ENCODE measurements at regions not wholly inside any gene's neighbourhood (a gene's known extent, or its start where the extent isn't known, plus 50 kb on each side); places are given as distances from the start of the nearest gene placed in this dataset.

GRCh38 chr14:22210026-22210425, 379.0 kb downstream of the DAD1 start:
- H3K4me3 ChIP-seq (ENCODE audit: extremely low read depth in 1 of 4, insufficient read depth in 2 of 4, low read depth in 3 of 4, low read length in 4 of 4) = no peak overlapping the region
- FAIRE-seq (no peak), DNase-seq (ENCODE audit: low read depth in 1 of 2, low spot score in 2 of 2) (no peak)
- H3K79me1 ChIP-seq (ENCODE audit: low read depth, low read length) = no peaks in the 10 kb centered on the region
- no peak overlapping the region for H4K5ac ChIP-seq (ENCODE audit: insufficient read length, low read depth, low read length)
- no peaks in the 10 kb centered on the region for H3K79me2 ChIP-seq (ENCODE audit: control insufficient read depth in 1 of 2, insufficient read depth in 2 of 2, low read length in 2 of 2)
- H3K27me3 ChIP-seq (replicated peaks in 1 of 4; ENCODE audit: control insufficient read depth in 3 of 4, extremely low read depth in 1 of 4, insufficient read depth in 3 of 4, low read length in 3 of 4) = no peaks in the 10 kb centered on the region
- no peak overlapping the region for H2BK20ac ChIP-seq (ENCODE audit: low read length)
- ChIA-PET CTCF (ENCODE audit: partially characterized antibody) (interaction anchor here (0.9 to 1.0 kb wide), 2 partner anchors 9 to 11 kb away, joined by 3 to 6 read pairs; no protein-coding TSS in a partner anchor), POLR2A (ENCODE audit: partially characterized antibody) (no interaction called here)
- WGBS, 2 experiments (ENCODE audit: extremely low coverage in 1 of 2, insufficient coverage in 1 of 2, insufficient read length in 1 of 2, insufficient replicate concordance in 2 of 2, low coverage in 1 of 2, low lambda C conversion rate in 2 of 2, missing lambda C conversion rate in 1 of 2) = 44% methylated on average over 2 of the region's 2 CpGs; no CpG with 5 or more reads in 1 of the 2 experiments
- H2BK5ac ChIP-seq (ENCODE audit: low read depth, low read length) = no peak overlapping the region
- no peak overlapping the region for H2BK15ac ChIP-seq (ENCODE audit: low read length)
- no peak overlapping the region for H3K4me2 ChIP-seq (ENCODE audit: insufficient read depth in 1 of 2, low read depth in 2 of 2, low read length in 2 of 2)
- no peak overlapping the region for H2BK12ac ChIP-seq (ENCODE audit: low read depth, low read length)
- no peak overlapping the region for H2AFZ ChIP-seq (ENCODE audit: low read length)
- TF ChIP-seq SIRT6 (IDR thresholded peaks at IDR 0.05; ENCODE audit: low read length) (no peak), ZNF274 (IDR thresholded peaks at IDR 0.05; ENCODE audit: borderline replicate concordance, extremely low read depth, low read length) (no peak), TBP (IDR thresholded peaks at IDR 0.05; ENCODE audit: low read depth, low read length) (no peak)
- H3K4me1 ChIP-seq (replicated peaks in 1 of 4; ENCODE audit: control insufficient read depth in 3 of 4, insufficient read depth in 4 of 4, low read length in 3 of 4) = no peaks in the 10 kb centered on the region
- H3K23me2 ChIP-seq (ENCODE audit: low read depth, low read length) = no peaks in the 10 kb centered on the region
- no peaks in the 10 kb centered on the region for H3K36me3 ChIP-seq (ENCODE audit: control insufficient read depth in 2 of 4, insufficient read depth in 4 of 4, low read length in 3 of 4)
- H2BK120ac ChIP-seq (replicated peaks; ENCODE audit: low read depth, low read length) = no peak overlapping the region
- 0 out of 7 replicates have a peak overlapping the region, but pooled peaks of 1 of the 4 experiments have one; percentile 9 for H3K9ac ChIP-seq (replicated peaks in 1 of 4; ENCODE audit: extremely low read depth in 1 of 4, low read depth in 3 of 4, low read length in 3 of 4)
- H3K23ac ChIP-seq (ENCODE audit: insufficient read length) = no peak overlapping the region
- no peak overlapping the region for H2AK5ac ChIP-seq (ENCODE audit: low read depth, low read length)
- no peak overlapping the region for H4K91ac ChIP-seq (replicated peaks; ENCODE audit: insufficient read length, low read length)
- H3K27ac ChIP-seq (ENCODE audit: low read depth, low read length) = no peak overlapping the region
- H3K9me3 ChIP-seq (ENCODE audit: insufficient read depth in 2 of 2, low read depth in 1 of 2, low read length in 1 of 2) = no peaks in the 10 kb centered on the region
- H3K4ac ChIP-seq (replicated peaks; ENCODE audit: insufficient read length, low read depth, low read length) = no peak overlapping the region
- H3K14ac ChIP-seq (ENCODE audit: insufficient read length) = no peak overlapping the region
- no peak overlapping the region for H4K8ac ChIP-seq (ENCODE audit: extremely low read depth, insufficient read depth, low read length)
- H3K18ac ChIP-seq (ENCODE audit: extremely low read depth, low read length) = no peak overlapping the region
- H3K56ac ChIP-seq (replicated peaks; ENCODE audit: insufficient read length, low read depth, low read length) = no peak overlapping the region
- no peaks in the 10 kb centered on the region for H4K20me1 ChIP-seq (replicated peaks in 1 of 2; ENCODE audit: control insufficient read depth in 1 of 2, insufficient read depth in 2 of 2, low read length in 2 of 2)
